T-helper 2 cell treated with Interferon-gamma antibody and Interleukin-4, amounts not matched to agents 5 μg/mL and 100 μg/mL, for 36 hours (primary cell): ENCODE measurements at regions not wholly inside any gene's neighbourhood (a gene's known extent, or its start where the extent isn't known, plus 50 kb on each side); places are given as distances from the start of the nearest gene placed in this dataset.
"Not testable (repeated sequence)": the region's sequence is repeated elsewhere in the genome, so short reads cannot be mapped to it uniquely, and the experiment has no call there.

Experiments
- DNase-seq: peaks from one replicate; pipeline ENCODE4 v3.0.0; 2021; ENCODE audit warnings: low spot score
- H3K27ac Mint-ChIP-seq: one replicate; pipeline ENCODE4 v1.8.0; 2021; ENCODE audit warnings: mild to moderate bottlenecking, mixed read lengths
- H3K27me3 Mint-ChIP-seq: one replicate; pipeline ENCODE4 v1.8.0; 2021; ENCODE audit warnings: low read depth, mixed read lengths
- H3K36me3 Mint-ChIP-seq: one replicate; pipeline ENCODE4 v1.8.0; 2021; ENCODE audit warnings: low read depth, mixed read lengths
- H3K4me1 Mint-ChIP-seq: one replicate; pipeline ENCODE4 v1.8.0; 2021; ENCODE audit warnings: low read depth, mixed read lengths
- H3K4me3 Mint-ChIP-seq: one replicate; pipeline ENCODE4 v1.8.0; 2022; ENCODE audit warnings: mild to moderate bottlenecking, moderate library complexity, mixed read lengths
- H3K9me3 Mint-ChIP-seq: one replicate; pipeline ENCODE4 v1.8.0; 2021; ENCODE audit warnings: mixed read lengths

DNA sequence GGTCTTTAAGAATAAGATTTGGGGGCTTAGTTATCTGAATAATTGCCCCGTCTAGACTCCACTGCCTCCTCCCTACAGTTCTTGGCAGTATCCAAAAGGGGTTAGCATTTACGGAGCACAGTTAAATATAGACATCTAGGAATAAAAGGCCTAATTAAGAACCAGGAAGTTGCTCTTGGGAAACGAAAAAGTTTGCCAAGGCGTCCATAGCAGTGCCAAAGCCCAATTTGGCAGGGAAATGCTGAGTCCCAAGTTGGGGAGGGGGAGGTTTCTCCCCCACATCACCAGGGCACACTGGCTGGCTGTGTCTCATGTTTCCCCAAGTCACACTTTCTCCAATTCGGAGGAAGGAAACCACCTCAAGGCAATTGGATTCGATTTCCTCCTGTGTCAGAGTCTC lies 338.7 kb downstream of the FBXW7 start:
- DNase-seq = no peak
- Mint-ChIP-seq H3K27me3 (no peaks in the 10 kb centered on the region), H3K27ac (no peak overlapping the region), H3K36me3 (no peaks in the 10 kb centered on the region), H3K4me1 (no peaks in the 10 kb centered on the region), H3K4me3 (no peak overlapping the region), H3K9me3 (no peaks in the 10 kb centered on the region)

DNA sequence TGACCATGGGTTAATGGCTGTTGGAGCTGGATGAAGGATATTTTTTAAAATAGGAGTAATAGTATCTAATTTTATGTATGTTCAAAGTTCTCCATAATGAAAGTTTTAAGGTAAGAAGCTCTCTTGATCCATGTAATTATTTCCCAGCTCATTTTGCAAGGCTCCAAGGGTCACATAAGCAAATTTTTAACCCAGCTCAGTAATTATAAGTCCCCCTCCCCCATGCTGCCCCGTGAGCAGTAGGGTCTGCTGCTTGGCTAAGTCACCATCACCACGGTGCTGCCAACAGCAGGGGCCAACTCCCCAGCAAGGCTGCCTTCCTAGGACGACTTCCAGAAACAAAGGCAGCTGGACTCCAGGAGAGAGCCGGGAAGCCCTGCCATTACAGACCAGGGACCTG lies 340.0 kb downstream of the FBXW7 start:
- Mint-ChIP-seq H3K4me1 (no peaks in the 10 kb centered on the region), H3K4me3 (no peak overlapping the region), H3K36me3 (no peaks in the 10 kb centered on the region), H3K27ac (no peak overlapping the region), H3K27me3 (no peaks in the 10 kb centered on the region), H3K9me3 (no peaks in the 10 kb centered on the region)
- DNase-seq = no peak

- Mint-ChIP-seq H3K27ac (no peak overlapping the region), H3K27me3 (no peaks in the 10 kb centered on the region), H3K36me3 (no peaks in the 10 kb centered on the region), H3K9me3 (no peaks in the 10 kb centered on the region), H3K4me3 (no peak overlapping the region), H3K4me1 (peaks cover 6% of the 10 kb centered on the region)
- DNase-seq = no peak
These were observed 342.8 kb downstream of the FBXW7 start for GRCh38 chr4:152193059-152193458.

GRCh38 chr4:152190907-152191306 lies 345.0 kb downstream of the FBXW7 start:
- H3K36me3 Mint-ChIP-seq = no peaks in the 10 kb centered on the region
- H3K4me1 Mint-ChIP-seq = peaks cover 7% of the 10 kb centered on the region
- DNase-seq = no peak

GRCh38 chr4:152189451-152190179 lies 346.3 kb downstream of the FBXW7 start:
- no peak for DNase-seq
- Mint-ChIP-seq H3K36me3 (no peaks in the 10 kb centered on the region), H3K27me3 (no peaks in the 10 kb centered on the region), H3K4me3 (no peak overlapping the region), H3K4me1 (peaks cover 14% of the 10 kb centered on the region), H3K9me3 (peaks cover 6% of the 10 kb centered on the region), H3K27ac (peak overlapping the region; percentile 50)

More at GRCh38 chr4:152190907-152191306, 345.0 kb downstream of the FBXW7 start:
- peaks cover 2% of the 10 kb centered on the region for H3K9me3 Mint-ChIP-seq
- no peaks in the 10 kb centered on the region for H3K27me3 Mint-ChIP-seq
- H3K27ac Mint-ChIP-seq = no peak overlapping the region
- H3K4me3 Mint-ChIP-seq = no peak overlapping the region

- peaks cover 14% of the 10 kb centered on the region for H3K4me1 Mint-ChIP-seq
- no peak overlapping the region for H3K27ac Mint-ChIP-seq
- H3K27me3 Mint-ChIP-seq = no peaks in the 10 kb centered on the region
- no peak for DNase-seq
- peaks cover 12% of the 10 kb centered on the region for H3K9me3 Mint-ChIP-seq
- peaks cover 2% of the 10 kb centered on the region for H3K36me3 Mint-ChIP-seq
- H3K4me3 Mint-ChIP-seq = no peak overlapping the region
These were observed 347.1 kb downstream of the FBXW7 start for GRCh38 chr4:152188801-152189200.

DNA sequence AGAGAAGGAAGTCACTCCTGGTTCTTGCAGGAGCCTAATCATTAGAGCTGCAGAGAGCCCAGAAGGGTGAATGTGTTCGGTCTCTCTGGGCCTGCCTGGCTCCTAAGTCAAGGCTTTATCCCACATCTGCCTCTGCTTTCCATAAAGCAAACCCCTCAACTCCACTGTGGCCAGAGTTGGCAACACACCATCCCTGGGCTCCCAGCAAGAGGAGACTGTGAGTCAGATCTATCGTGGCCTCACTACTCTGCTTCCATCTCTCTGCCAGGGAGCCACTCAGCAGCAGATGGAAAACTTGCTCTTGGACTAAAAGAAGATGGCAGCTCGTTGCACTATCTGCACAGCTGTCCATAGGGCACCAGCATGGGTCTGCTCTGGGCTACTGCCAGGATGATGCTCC lies 348.2 kb downstream of the FBXW7 start:
- peaks cover 16% of the 10 kb centered on the region for H3K4me1 Mint-ChIP-seq
- H3K4me3 Mint-ChIP-seq = no peak overlapping the region
- H3K9me3 Mint-ChIP-seq = peaks cover 18% of the 10 kb centered on the region
- no peak overlapping the region for H3K27ac Mint-ChIP-seq
- no peak for DNase-seq
- no peaks in the 10 kb centered on the region for H3K27me3 Mint-ChIP-seq
- peaks cover 4% of the 10 kb centered on the region for H3K36me3 Mint-ChIP-seq

GRCh38 chr4:152185786-152186550 lies 349.9 kb downstream of the FBXW7 start:
- peaks cover 16% of the 10 kb centered on the region for H3K4me1 Mint-ChIP-seq
- no peaks in the 10 kb centered on the region for H3K27me3 Mint-ChIP-seq
- no peak overlapping the region for H3K4me3 Mint-ChIP-seq
- peaks cover 18% of the 10 kb centered on the region for H3K9me3 Mint-ChIP-seq
- H3K36me3 Mint-ChIP-seq = peaks cover 4% of the 10 kb centered on the region
- DNase-seq = no peak
- H3K27ac Mint-ChIP-seq = no peak overlapping the region

- H3K27me3 Mint-ChIP-seq = no peaks in the 10 kb centered on the region
- H3K9me3 Mint-ChIP-seq = peaks cover 18% of the 10 kb centered on the region
- no peak for DNase-seq
- peaks cover 11% of the 10 kb centered on the region for H3K4me1 Mint-ChIP-seq
- H3K4me3 Mint-ChIP-seq = no peak overlapping the region
- no peak overlapping the region for H3K27ac Mint-ChIP-seq
- H3K36me3 Mint-ChIP-seq = peaks cover 4% of the 10 kb centered on the region
These were observed 354.7 kb downstream of the FBXW7 start for GRCh38 chr4:152181150-152181549.

DNA sequence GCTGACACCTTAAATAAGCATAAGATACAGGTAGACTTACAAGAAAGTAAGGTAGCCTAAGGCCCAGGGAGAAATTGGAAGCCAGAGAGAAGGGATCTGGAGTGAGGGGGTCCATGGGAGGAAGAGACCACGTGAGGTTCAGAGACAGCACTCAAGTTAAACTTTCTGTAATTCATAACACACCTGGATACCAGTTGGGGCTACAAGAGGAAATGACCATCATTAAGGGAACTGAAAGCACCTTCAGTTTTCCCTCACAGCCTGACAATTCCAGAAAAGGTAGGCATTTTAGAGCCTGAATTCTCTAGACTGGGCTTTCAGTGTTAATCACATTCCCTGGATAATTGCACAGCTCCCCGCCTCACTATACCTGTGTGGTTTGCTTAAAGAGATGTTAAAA lies 355.5 kb downstream of the FBXW7 start:
- no peak overlapping the region for H3K27ac Mint-ChIP-seq
- H3K4me1 Mint-ChIP-seq = peaks cover 5% of the 10 kb centered on the region
- H3K27me3 Mint-ChIP-seq = no peaks in the 10 kb centered on the region
- DNase-seq = no peak
- peaks cover 4% of the 10 kb centered on the region for H3K36me3 Mint-ChIP-seq
- H3K4me3 Mint-ChIP-seq = no peak overlapping the region
- peaks cover 15% of the 10 kb centered on the region for H3K9me3 Mint-ChIP-seq

DNA sequence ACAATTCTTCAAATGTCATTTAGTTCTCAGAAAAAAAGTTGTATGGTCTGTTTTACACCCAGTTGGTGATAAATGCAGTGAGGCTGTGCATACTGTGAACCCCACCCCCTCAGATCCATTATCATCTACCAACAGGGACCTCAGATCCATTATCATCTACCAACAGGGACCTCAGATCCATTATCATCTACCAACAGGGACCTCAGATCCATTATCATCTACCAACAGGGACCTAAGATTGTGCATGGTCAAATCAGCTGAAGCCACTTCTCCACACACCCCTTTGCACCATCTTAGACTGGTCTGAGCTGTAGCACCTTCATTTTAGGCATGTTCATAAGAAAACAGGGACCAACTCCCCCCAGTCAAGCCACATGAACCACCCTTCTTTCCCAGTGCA lies 358.4 kb downstream of the FBXW7 start:
- H3K27me3 Mint-ChIP-seq, H3K36me3 Mint-ChIP-seq, H3K4me1 Mint-ChIP-seq, H3K27ac Mint-ChIP-seq, H3K9me3 Mint-ChIP-seq, H3K4me3 Mint-ChIP-seq, DNase-seq: not testable (repeated sequence)

DNA sequence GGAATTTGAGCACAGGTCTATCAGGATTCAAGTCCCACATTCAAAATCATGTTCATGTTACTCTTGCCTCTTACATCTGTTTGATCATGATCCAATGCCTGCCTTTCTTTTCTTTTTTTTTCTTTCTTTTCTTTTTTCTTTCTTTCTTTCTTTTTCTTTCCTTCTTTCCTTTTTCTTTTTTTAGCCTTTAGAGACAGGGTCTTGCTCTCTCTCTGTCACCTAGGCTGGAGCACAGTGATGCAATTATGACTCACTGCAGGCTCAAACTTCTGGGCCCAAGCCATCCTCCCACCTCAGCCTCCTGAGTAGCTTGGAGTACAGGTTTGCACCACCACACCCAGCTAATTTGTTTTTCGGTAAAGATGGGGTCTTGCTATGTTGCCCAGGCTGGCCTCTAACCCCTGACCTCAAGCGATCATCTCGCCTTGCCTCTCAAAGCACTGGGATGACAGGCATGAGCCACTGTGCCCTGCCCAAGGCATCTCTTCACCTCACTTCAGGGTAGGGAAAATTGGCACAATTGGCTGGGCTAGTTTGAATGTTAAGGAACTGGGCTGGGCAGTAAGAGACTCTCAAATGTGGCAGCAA lies 359.2 kb downstream of the FBXW7 start:
- Mint-ChIP-seq H3K4me1 (no peaks in the 10 kb centered on the region), H3K36me3 (no peaks in the 10 kb centered on the region), H3K27ac (no peak overlapping the region), H3K9me3 (no peaks in the 10 kb centered on the region), H3K27me3 (no peaks in the 10 kb centered on the region), H3K4me3 (no peak overlapping the region)
- no peak for DNase-seq

GRCh38 chr4:152175586-152175985 lies 360.3 kb downstream of the FBXW7 start:
- Mint-ChIP-seq H3K4me3 (no peak overlapping the region), H3K36me3 (no peaks in the 10 kb centered on the region), H3K27ac (no peak overlapping the region), H3K9me3 (no peaks in the 10 kb centered on the region), H3K4me1 (no peaks in the 10 kb centered on the region), H3K27me3 (no peaks in the 10 kb centered on the region)
- no peak for DNase-seq

DNA sequence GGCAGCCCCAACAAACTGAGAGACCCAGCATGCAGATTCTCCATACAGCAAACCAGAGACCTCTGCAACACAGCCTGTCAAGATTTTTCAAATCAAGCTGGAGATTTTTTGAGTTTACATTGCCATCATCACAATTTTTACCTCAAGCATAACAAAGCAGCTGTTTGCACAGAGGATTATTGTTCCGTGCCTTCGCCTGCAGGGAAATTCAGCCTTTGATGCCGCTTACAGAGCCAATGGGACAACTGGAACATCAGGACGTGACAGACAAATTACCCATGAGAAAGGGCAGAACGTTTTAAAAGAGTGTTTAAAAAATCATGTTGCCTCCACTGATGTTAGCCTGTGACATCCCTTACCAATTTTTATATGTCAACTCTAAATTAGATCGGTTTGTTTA lies 363.7 kb downstream of the FBXW7 start:
- H3K27me3 Mint-ChIP-seq = no peaks in the 10 kb centered on the region
- H3K4me1 Mint-ChIP-seq = no peaks in the 10 kb centered on the region
- H3K4me3 Mint-ChIP-seq = no peak overlapping the region
- no peak overlapping the region for H3K27ac Mint-ChIP-seq
- H3K9me3 Mint-ChIP-seq = no peaks in the 10 kb centered on the region
- no peak for DNase-seq
- H3K36me3 Mint-ChIP-seq = no peaks in the 10 kb centered on the region
